Caco-2 (cell line): ENCODE measurements at regions not wholly inside any gene's neighbourhood (a gene's known extent, or its start where the extent isn't known, plus 50 kb on each side); places are given as distances from the start of the nearest gene placed in this dataset.

ENCODE experiments used
- BruUV-seq: library from RNA; stranded (reverse); fragments of 400-500 nt; replicated peaks from 2 replicates; lab custom pipeline; 2021; lab: Mats Ljungman, UMichigan
- CTCF ChIA-PET: fragments of 300-600 bp; sonication (Branson Sonifier 250); formaldehyde crosslinking; loops from one replicate; lab custom pipeline; 2022; ENCODE audit warnings: antibody characterized with exemption; lab: Charles Lee
- POLR2A ChIA-PET: fragments of 300-600 bp; sonication (Branson Sonifier 250); formaldehyde crosslinking; loops from one replicate; lab custom pipeline; 2022; ENCODE audit warnings: antibody characterized with exemption; lab: Charles Lee
- DNase-seq, 2 experiments: peaks; one replicate each; pipeline versions ENCODE4 v3.0.0 to v3.0.0-alpha.2; 2020 to 2022
- H3K27me3 ChIP-seq: replicated peaks from 2 replicates; pipeline ENCODE4 v1.6.0; 2011; ENCODE audit warnings: low read length; ENCODE audit not compliant: control insufficient read depth, insufficient read depth
- H3K36me3 ChIP-seq: 2 replicates; pipeline ENCODE4 v1.5.1; 2011; ENCODE audit warnings: low read length; ENCODE audit not compliant: control insufficient read depth, insufficient read depth
- H3K4me1 ChIP-seq: fragments of 250-450 bp; sonication (Bioruptor Pico); 2 replicates; pipeline ENCODE4 v1.5.1; 2020; ENCODE audit warnings: mild to moderate bottlenecking
- H3K4me3 ChIP-seq: 2 replicates; pipeline ENCODE4 v1.5.1; 2011; ENCODE audit warnings: low read depth, mild to moderate bottlenecking, control low read depth, low read length
- H3K9me3 ChIP-seq: fragments of 250-450 bp; sonication (Bioruptor Pico); 2 replicates; pipeline ENCODE4 v1.5.1; 2020; ENCODE audit warnings: mild to moderate bottlenecking, moderate library complexity
- H3K27ac Mint-ChIP-seq: one replicate; pipeline ENCODE4 v1.8.0; 2022; ENCODE audit warnings: mixed read lengths; ENCODE audit not compliant: unreplicated experiment
- H3K27me3 Mint-ChIP-seq: one replicate; pipeline ENCODE4 v1.8.0; 2022; ENCODE audit warnings: mixed read lengths; ENCODE audit not compliant: insufficient read depth, unreplicated experiment
- H3K36me3 Mint-ChIP-seq: one replicate; pipeline ENCODE4 v1.8.0; 2022; ENCODE audit warnings: mild to moderate bottlenecking, mixed read lengths; ENCODE audit not compliant: insufficient read depth, unreplicated experiment
- H3K4me1 Mint-ChIP-seq: one replicate; pipeline ENCODE4 v1.8.0; 2022; ENCODE audit warnings: low read depth, mixed read lengths; ENCODE audit not compliant: unreplicated experiment
- H3K4me3 Mint-ChIP-seq: one replicate; pipeline ENCODE4 v1.8.0; 2022; ENCODE audit warnings: mild to moderate bottlenecking, moderate library complexity, mixed read lengths; ENCODE audit not compliant: unreplicated experiment
- H3K9me3 Mint-ChIP-seq: one replicate; pipeline ENCODE4 v1.8.0; 2022; ENCODE audit warnings: mixed read lengths; ENCODE audit not compliant: unreplicated experiment
- CTCF ChIP-seq, 2 experiments: fragments of 200-600 bp in 1 of 2; IDR thresholded peaks; 1 replicate in 1 of 2; 2 replicates in 1 of 2; pipeline versions ENCODE4 v1.5.1 to v1.8.0; 2011 to 2022; ENCODE audit warnings: antibody characterized with exemption in 1 of 2, control low read depth in 1 of 2, inconsistent platforms in 1 of 2, low read depth in 1 of 2, low read length in 1 of 2, mild to moderate bottlenecking in 1 of 2, moderate library complexity in 1 of 2; ENCODE audit not compliant: insufficient read depth in 1 of 2, severe bottlenecking in 1 of 2, unreplicated experiment in 1 of 2
- intact Hi-C: fragments of 100-400 bp; cut with micrococcal nuclease; formaldehyde crosslinking; loops from one replicate; pipeline ENCODE4 v1.10.0; 2022; ENCODE audit not compliant: unreplicated experiment

DNA sequence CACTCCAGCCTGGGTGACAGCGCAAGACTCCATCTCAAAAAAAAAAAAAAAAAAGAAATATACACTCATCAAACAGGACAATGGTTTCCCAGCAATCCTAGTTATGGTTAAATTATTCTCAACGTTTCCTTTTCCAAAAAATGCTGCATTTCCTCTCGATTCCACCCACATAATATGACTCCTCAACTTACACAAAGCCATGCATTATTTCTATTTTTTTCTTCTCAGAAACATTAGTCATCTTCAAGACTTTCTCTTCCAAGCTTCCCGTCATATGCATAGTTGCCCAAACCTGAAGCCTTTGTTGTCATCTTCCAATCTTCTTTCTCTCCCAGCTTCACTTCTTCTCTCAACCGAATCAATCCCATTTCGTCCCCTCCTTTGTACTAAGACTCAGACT, 61.4 kb upstream of the RANBP6 start:
- no peaks in the 10 kb centered on the region for H3K36me3 ChIP-seq
- ChIA-PET POLR2A (no interaction called here), CTCF (no interaction called here)
- no TSS peak for BruUV-seq
- Mint-ChIP-seq H3K27ac (no peak overlapping the region), H3K9me3 (peaks cover 25% of the 10 kb centered on the region), H3K4me1 (peaks cover 17% of the 10 kb centered on the region), H3K4me3 (no peak overlapping the region), H3K36me3 (peaks cover 16% of the 10 kb centered on the region), H3K27me3 (no peaks in the 10 kb centered on the region)
- H3K4me3 ChIP-seq, result no peak overlapping the region
- H3K27me3 ChIP-seq, result no peaks in the 10 kb centered on the region
- peaks cover 11% of the 10 kb centered on the region for H3K4me1 ChIP-seq
- no peak for TF ChIP-seq CTCF (IDR thresholded peaks at IDR 0.05; ENCODE audit: insufficient read depth in 1 of 2, low read depth in 1 of 2, low read length in 1 of 2, severe bottlenecking in 1 of 2, unreplicated experiment in 1 of 2)
- intact Hi-C loops, result no loop called here
- DNase-seq, result no peak
- H3K9me3 ChIP-seq, result no peaks in the 10 kb centered on the region

GRCh38 chr9:6073731-6074130, 58.3 kb upstream of the RANBP6 start:
- H3K27ac Mint-ChIP-seq, result no peak overlapping the region
- no peaks in the 10 kb centered on the region for H3K9me3 ChIP-seq
- no peak overlapping the region for H3K4me3 Mint-ChIP-seq
- H3K36me3 ChIP-seq, result no peaks in the 10 kb centered on the region
- peaks cover 28% of the 10 kb centered on the region for H3K9me3 Mint-ChIP-seq
- no peak for DNase-seq
- peaks cover 7% of the 10 kb centered on the region for H3K4me1 ChIP-seq
- H3K27me3 Mint-ChIP-seq, result no peaks in the 10 kb centered on the region
- no TSS peak for BruUV-seq
- CTCF ChIA-PET, result no interaction called here
- H3K27me3 ChIP-seq, result no peaks in the 10 kb centered on the region
- H3K4me1 Mint-ChIP-seq, result peaks cover 8% of the 10 kb centered on the region
- TF ChIP-seq CTCF (IDR thresholded peaks at IDR 0.05; ENCODE audit: insufficient read depth in 1 of 2, low read depth in 1 of 2, low read length in 1 of 2, severe bottlenecking in 1 of 2, unreplicated experiment in 1 of 2), result no peak
- peaks cover 8% of the 10 kb centered on the region for H3K36me3 Mint-ChIP-seq
- POLR2A ChIA-PET, result no interaction called here
- intact Hi-C loops, result no loop called here
- H3K4me3 ChIP-seq, result no peak overlapping the region

GRCh38 chr9:6072865-6073264, 57.4 kb upstream of the RANBP6 start:
- POLR2A ChIA-PET, result no interaction called here
- no TSS peak for BruUV-seq
- Mint-ChIP-seq H3K36me3 (no peaks in the 10 kb centered on the region), H3K9me3 (peaks cover 20% of the 10 kb centered on the region), H3K27me3 (no peaks in the 10 kb centered on the region), H3K4me1 (no peaks in the 10 kb centered on the region), H3K27ac (no peak overlapping the region), H3K4me3 (no peak overlapping the region)
- CTCF ChIA-PET, result no interaction called here
- Histone ChIP-seq H3K4me3 (no peak overlapping the region), H3K36me3 (no peaks in the 10 kb centered on the region), H3K27me3 (no peaks in the 10 kb centered on the region), H3K4me1 (no peaks in the 10 kb centered on the region), H3K9me3 (no peaks in the 10 kb centered on the region)
- TF ChIP-seq CTCF (IDR thresholded peaks at IDR 0.05; ENCODE audit: insufficient read depth in 1 of 2, low read depth in 1 of 2, low read length in 1 of 2, severe bottlenecking in 1 of 2, unreplicated experiment in 1 of 2), result no peak
- intact Hi-C loops, result no loop called here
- no peak for DNase-seq
